Activated CD8-positive, alpha-beta T cell treated with anti-CD3 and anti-CD28 coated beads for 36 hours (primary cell): ENCODE measurements at regions not wholly inside any gene's neighbourhood (a gene's known extent, or its start where the extent isn't known, plus 50 kb on each side); places are given as distances from the start of the nearest gene placed in this dataset.

Experiments
- ATAC-seq: fragments of 200-7000 bp; cut with Tn5 transposase; one replicate; pipeline ENCODE4 v1.10.0; 2021; ENCODE audit warnings: mild to moderate bottlenecking, moderate library complexity
- CTCF ChIA-PET: fragments of 350-600 bp; sonication (Branson Sonifier 250); formaldehyde crosslinking; loops from one replicate; lab custom pipeline; 2021; ENCODE audit warnings: antibody characterized with exemption; lab: Charles Lee
- POLR2A ChIA-PET: fragments of 350-600 bp; sonication (Branson Sonifier 250); formaldehyde crosslinking; loops from one replicate; lab custom pipeline; 2021; ENCODE audit warnings: antibody characterized with exemption; lab: Charles Lee
- DNase-seq: peaks from one replicate; pipeline ENCODE4 v3.0.0-alpha.2; 2020
- H3K27ac Mint-ChIP-seq: one replicate; pipeline ENCODE4 v1.8.0; 2021; ENCODE audit warnings: mild to moderate bottlenecking, mixed read lengths
- H3K27me3 Mint-ChIP-seq: one replicate; pipeline ENCODE4 v1.8.0; 2021; ENCODE audit warnings: mixed read lengths
- H3K36me3 Mint-ChIP-seq: one replicate; pipeline ENCODE4 v1.8.0; 2021; ENCODE audit warnings: low read depth, mixed read lengths
- H3K4me1 Mint-ChIP-seq: one replicate; pipeline ENCODE4 v1.8.0; 2021; ENCODE audit warnings: low read depth, mixed read lengths
- H3K4me3 Mint-ChIP-seq: one replicate; pipeline ENCODE4 v1.8.0; 2021; ENCODE audit warnings: mild to moderate bottlenecking, moderate library complexity, mixed read lengths
- H3K9me3 Mint-ChIP-seq: one replicate; pipeline ENCODE4 v1.8.0; 2021; ENCODE audit warnings: mixed read lengths
- CTCF ChIP-seq: fragments of 200-600 bp; IDR thresholded peaks from one replicate; pipeline ENCODE4 v1.8.0; 2022; ENCODE audit warnings: antibody characterized with exemption, mild to moderate bottlenecking
- intact Hi-C: fragments of 100-400 bp; cut with micrococcal nuclease; formaldehyde crosslinking; loops from one replicate; pipeline ENCODE4 v1.10.0; 2022

- POLR2A ChIA-PET = no interaction called here
- CTCF ChIA-PET = no interaction called here
- intact Hi-C loops = no loop called here
- no peak for TF ChIP-seq CTCF
- Mint-ChIP-seq H3K4me3 (no peak overlapping the region), H3K4me1 (no peaks in the 10 kb centered on the region), H3K36me3 (no peaks in the 10 kb centered on the region), H3K9me3 (peaks cover 5% of the 10 kb centered on the region), H3K27ac (no peak overlapping the region), H3K27me3 (no peaks in the 10 kb centered on the region)
- ATAC-seq (no peak), DNase-seq (no peak)
Measured at GRCh38 chr16:51455398-51455797, 304.3 kb upstream of the SALL1 start.

- intact Hi-C loops = no loop called here
- DNase-seq (no peak), ATAC-seq (no peak)
- ChIA-PET POLR2A (no interaction called here), CTCF (no interaction called here)
- Mint-ChIP-seq H3K4me1 (no peaks in the 10 kb centered on the region), H3K27ac (no peak overlapping the region), H3K36me3 (no peaks in the 10 kb centered on the region), H3K4me3 (no peak overlapping the region), H3K9me3 (peaks cover 5% of the 10 kb centered on the region), H3K27me3 (no peaks in the 10 kb centered on the region)
- no peak for TF ChIP-seq CTCF
Measured at GRCh38 chr16:51453251-51453650, 302.2 kb upstream of the SALL1 start.

- DNase-seq (no peak), ATAC-seq (no peak)
- H3K36me3 Mint-ChIP-seq = no peaks in the 10 kb centered on the region
- H3K4me1 Mint-ChIP-seq = no peaks in the 10 kb centered on the region
- no peak overlapping the region for H3K27ac Mint-ChIP-seq
- POLR2A ChIA-PET = no interaction called here
- TF ChIP-seq CTCF = no peak
- H3K27me3 Mint-ChIP-seq = no peaks in the 10 kb centered on the region
- CTCF ChIA-PET = no interaction called here
- intact Hi-C loops = no loop called here
- H3K9me3 Mint-ChIP-seq = peaks cover 7% of the 10 kb centered on the region
- no peak overlapping the region for H3K4me3 Mint-ChIP-seq
Measured at GRCh38 chr16:51450909-51451308, 299.8 kb upstream of the SALL1 start.

- CTCF ChIA-PET = no interaction called here
- no peaks in the 10 kb centered on the region for H3K27me3 Mint-ChIP-seq
Measured at GRCh38 chr16:51450376-51450775, 299.3 kb upstream of the SALL1 start.

GRCh38 chr16:51449441-51449840 lies 298.4 kb upstream of the SALL1 start:
- ATAC-seq (no peak), DNase-seq (no peak)
- ChIA-PET POLR2A (no interaction called here), CTCF (no interaction called here)
- Mint-ChIP-seq H3K27me3 (no peaks in the 10 kb centered on the region), H3K4me1 (no peaks in the 10 kb centered on the region), H3K4me3 (no peak overlapping the region), H3K9me3 (peaks cover 2% of the 10 kb centered on the region), H3K27ac (no peak overlapping the region), H3K36me3 (no peaks in the 10 kb centered on the region)
- intact Hi-C loops = no loop called here
- no peak for TF ChIP-seq CTCF

More at GRCh38 chr16:51450376-51450775, 299.3 kb upstream of the SALL1 start:
- intact Hi-C loops = no loop called here
- Mint-ChIP-seq H3K4me3 (no peak overlapping the region), H3K36me3 (no peaks in the 10 kb centered on the region), H3K4me1 (no peaks in the 10 kb centered on the region), H3K9me3 (peaks cover 7% of the 10 kb centered on the region), H3K27ac (no peak overlapping the region)
- POLR2A ChIA-PET = no interaction called here
- no peak for DNase-seq
- no peak for TF ChIP-seq CTCF
- ATAC-seq = no peak
